ENCODE measurements at regions not wholly inside any gene's neighbourhood (a gene's known extent, or its start where the extent isn't known, plus 50 kb on each side); places are given as distances from the start of the nearest gene placed in this dataset.
"Not testable (repeated sequence)": the region's sequence is repeated elsewhere in the genome, so short reads cannot be mapped to it uniquely, and the experiment has no call there.

DNA sequence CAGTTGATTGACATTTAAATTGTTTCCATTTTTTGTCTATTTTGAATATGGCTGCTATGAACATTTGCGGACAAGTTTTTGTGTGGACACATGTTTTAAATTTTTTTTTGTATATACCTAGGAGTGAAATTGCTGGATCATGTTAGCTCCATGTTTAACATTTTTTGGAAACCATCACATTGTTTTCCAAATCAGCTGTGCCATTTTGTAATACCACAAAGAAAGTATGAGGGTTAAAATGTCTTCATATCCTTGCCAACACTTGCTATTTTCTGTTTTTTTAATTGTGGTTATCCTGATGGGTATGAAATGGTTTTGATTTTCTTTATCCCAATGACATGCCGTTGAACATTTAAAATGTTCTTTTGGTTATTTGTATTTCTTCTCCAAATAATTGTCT, 52.1 kb downstream of the CARTPT start:
- no peak for DNase-seq (ENCODE audit: low spot score)

DNA sequence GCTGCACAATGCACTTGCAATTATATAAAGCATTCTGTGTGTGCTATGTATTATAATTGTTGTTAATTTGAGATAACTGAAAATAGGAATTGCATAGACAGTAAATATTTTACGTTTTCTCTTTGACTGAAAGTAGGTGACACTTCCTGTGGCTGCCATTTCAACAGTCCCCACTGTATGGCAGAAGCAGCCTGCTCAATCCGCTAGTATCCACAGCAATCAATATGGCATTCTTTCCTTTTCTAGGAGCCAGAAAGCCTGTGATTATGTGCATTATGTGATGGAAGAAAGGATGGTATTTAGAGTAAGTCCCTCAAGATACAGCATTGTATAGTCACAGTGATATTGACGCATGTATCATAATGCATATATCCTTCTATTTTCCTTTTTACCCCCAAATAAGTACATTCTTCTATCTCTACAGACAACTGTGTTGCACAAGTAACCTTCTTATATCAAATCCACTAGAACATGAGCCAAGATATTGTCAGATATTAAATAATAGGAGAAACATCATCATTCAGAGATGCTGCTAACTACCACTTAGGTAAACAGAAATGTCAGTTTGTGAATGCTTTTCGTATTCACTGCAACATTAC, 59.7 kb downstream of the CARTPT start:
- peak; percentile 51 for DNase-seq (ENCODE audit: low spot score)

DNA sequence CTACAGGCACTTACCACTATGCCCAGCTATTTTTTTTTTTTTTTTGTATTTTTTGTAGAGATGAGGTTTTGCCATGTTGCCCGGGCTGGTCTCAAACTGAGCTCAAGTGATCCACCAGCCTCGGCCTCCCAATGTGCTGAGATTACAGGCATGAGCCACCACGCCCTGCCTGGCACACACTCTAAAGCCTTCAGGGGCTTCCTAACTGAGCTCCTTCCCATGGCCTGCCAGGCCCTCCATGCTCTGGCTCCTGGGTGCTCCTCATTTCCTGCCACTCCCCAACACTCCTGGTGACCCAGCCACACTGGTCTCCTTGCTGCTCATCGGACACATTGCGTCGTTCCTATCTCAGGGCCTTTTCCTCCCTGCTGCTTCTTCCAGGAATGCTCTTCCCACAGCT, 61.5 kb downstream of the CARTPT start:
- DNase-seq (ENCODE audit: low spot score): no peak

DNA sequence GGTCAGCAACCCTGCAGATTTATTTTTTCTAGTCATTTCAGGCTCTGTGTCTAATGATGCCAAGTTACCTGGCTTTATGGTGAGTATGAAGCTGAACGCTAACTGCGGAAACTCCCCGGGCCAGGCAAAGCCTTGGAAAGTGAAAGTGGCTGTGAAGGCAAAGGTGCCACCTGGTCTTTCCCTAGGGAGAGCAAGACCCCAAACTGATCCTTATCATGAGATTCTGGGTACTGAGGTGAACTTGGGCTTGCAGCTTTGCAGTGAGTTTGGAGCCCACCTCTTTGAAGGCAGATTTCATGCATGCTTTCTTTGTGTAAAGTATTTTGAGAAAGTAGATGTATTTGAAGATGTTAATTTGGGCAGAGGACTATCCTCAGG, 63.3 kb downstream of the CARTPT start:
- no peak for DNase-seq (ENCODE audit: low spot score)

DNA sequence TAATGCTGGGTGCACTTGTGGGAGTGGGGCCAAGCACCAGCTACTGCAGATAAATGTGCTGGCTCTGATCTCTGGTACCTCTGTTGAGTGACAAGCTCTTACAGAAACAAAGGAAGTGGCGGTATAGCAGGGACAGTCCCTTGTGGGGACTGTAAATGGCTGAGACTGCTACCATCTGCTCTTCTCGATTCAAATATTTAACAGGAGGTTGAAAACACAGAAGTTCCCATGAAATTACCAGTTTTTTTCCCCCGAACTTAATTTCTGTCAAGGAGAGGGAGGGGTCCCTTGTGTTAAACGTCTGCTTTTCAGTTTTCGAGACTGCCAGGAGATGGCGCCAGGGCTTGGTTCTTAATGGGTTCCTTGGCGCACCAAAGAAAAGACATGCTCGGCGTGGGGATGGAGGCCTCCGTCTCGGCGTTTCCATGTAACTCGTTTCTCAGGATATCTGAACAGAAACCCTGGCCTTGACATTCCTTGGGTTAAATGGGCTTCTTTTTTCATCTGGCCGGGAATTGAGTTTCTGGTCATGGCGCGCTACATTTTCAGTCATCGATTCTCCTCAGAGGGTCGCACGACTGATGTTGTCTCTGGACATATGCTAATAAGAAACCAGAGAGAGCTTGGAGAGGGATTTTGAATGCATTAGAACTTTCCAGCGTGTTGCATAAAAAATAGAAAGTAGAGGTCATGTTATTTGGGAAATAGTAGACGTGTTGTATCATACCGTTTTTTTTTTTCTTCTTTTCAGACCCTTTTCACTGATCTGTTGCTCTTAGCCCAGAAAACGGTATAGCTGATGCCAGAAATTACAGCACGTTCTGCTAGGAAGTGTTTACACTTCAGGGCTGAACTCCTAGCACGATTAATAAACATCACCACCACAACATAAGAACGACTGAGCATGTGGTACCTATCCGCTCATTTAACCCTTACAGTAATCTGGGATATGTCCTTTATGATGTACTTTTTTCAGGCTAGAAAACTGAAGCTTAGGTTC, 64.0 kb downstream of the CARTPT start:
- peak; percentile 45 for DNase-seq (ENCODE audit: low spot score)

DNA sequence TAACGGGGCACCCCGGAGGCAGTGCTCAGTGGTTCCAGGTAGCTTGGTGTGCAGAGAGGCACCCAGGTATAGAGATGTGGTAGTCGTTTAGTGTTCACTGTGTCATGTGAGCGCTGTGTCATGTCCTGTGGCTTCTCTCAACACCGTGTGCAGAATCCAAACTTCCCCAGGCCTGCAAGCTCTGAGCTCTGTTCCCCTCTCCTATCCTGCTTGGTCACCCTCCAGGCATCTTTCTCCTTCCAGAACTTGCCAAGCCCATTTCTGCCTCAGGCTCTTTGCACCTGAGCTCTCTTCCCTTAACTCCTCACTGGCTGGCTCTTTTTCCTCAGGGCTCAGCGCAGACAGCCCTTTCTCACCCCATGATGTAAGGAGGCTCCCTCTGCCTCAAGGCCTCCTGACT, 64.8 kb downstream of the CARTPT start:
- DNase-seq (ENCODE audit: low spot score): no peak

DNA sequence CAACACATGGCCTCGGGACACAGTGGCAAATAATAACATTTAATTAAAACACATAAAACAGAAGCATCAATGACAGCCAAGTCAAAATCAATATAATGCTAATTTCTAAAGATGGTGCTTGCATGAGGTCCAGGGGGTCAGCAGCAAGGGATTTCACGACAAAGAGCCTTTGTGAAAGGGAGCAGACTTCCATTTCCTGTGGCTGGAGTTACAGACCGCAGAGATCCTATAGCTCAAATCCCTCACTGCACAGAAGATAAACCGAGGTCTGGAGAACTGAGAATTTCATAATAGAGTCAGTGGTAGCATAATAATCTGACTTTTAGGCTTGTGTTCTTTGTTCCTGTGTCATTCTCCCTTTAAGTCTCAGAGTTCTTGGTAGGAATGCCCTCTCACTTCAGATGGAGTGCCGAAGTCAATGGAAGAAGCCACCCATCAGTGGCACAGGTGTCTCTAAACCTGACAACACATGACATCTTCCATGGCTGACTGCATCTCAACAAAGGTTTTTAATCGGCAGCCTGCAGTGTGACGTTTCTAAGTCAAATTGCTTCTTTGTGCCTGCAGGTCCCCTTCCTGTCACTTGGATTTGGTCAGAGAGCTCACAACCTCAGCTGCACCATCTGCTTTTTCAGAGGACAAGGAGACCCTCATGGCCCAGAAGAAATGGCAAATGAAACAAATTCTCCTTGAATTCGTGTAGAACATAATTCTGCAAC, 67.4 kb downstream of the CARTPT start:
- no peak for DNase-seq (ENCODE audit: low spot score)

DNA sequence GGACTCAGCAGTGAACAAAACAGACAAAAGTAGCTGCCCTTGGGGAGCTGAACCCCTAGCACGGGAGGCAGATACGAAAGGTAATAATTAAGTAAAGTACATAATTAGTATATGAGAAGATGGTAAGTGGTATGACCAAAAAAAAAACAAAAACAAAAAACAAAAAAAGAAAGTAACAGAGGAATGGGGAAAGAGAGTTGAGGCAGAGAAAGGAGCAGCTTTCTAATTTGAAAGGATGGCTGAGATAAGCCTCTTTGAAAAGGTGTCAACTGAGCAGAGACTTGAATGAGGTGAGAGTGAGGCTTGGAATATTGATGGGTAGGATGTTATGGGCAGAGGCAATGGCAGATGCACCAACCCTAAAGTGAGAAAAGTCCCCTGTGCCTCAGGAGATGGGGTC, 69.7 kb downstream of the CARTPT start:
- no peak for DNase-seq (ENCODE audit: low spot score)

DNA sequence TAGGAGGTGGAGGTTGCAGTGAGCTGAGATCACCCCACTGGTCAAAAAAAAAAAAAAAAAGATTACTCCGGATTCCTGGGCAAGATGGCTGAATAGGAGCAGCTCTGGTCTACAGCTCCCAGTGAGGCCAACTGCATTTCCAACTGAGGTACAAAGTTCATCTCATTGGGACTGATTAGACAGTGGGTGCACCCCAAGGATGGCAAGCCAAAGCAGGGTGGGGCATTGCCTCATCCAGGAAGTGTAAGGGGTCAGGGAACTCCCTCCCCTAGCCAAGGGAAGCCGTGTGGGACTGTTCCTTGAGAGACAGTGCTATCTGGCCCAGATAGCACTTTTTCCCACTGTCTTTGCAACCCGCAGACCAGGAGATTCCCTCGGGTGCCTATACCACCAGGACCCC, 70.7 kb downstream of the CARTPT start:
- no peak for DNase-seq (ENCODE audit: low spot score)

DNA sequence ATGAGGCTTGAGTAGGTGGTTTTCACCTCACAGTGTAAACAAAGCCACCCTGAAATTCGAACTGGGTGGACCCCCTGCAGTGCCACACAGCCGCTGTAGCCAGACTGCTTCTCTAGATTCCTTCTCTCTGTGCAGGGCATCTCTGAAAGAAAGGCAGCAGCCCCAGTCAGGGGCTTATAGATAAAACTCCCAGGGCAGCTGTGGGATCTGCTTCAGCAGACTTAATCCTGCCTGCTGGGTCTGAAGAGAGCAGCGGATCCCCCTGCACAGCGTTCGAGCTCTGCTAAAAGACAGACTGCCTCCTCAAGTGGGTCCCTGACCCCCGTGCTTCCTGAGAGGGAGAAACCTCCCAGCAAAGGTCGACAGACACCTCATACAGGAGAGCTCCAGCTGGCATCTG, 71.4 kb downstream of the CARTPT start:
- DNase-seq (ENCODE audit: low spot score): no peak

DNA sequence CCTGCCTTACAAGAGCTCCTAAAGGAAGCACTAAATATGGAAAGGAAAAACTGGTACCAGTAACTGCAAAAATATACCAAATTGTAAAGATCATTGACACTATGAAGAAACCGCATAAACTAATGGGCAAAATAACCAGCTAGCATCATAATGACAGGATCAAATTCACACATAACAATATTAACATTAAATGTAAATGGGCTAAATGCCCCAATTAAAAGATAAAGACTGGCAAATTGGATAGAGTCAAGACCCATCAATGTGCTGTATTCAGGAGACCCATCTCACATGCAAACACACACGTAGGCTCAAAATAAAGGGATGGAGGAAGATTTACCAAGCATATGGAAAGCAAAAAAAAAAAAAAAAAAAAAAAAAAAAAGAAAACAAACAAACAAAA, 73.0 kb downstream of the CARTPT start:
- not testable (repeated sequence) for DNase-seq (ENCODE audit: low spot score)

DNA sequence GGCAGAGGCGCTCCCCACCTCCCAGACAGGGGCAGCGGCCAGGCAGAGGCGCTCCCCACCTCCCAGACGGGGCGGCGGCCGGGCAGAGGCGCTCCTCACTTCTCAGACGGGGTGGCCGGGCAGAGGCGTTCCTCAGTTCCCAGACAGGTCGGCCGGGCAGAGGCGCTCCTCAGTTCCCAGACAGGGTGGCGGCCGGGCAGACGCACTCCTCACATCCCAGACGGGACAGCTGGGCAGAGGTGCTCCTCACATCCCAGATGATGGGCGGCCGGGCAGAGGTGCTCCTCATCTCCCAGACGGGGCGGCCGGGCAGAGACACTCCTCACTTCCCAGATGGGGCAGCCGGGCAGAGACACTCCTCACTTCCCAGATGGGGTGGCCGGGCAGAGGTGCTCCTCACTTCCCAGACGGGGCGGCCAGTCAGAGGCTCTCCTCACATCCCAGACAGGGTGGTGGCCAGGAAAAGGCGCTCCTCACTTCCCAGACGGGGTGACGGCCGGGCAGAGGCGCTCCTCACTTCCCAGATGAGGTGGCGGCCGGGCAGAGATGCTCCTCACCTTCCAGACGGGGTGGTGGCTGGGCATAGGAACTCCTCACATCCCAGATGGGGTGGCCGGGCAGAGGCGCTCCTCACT, 75.1 kb downstream of the CARTPT start:
- DNase-seq (ENCODE audit: low spot score): no peak

DNA sequence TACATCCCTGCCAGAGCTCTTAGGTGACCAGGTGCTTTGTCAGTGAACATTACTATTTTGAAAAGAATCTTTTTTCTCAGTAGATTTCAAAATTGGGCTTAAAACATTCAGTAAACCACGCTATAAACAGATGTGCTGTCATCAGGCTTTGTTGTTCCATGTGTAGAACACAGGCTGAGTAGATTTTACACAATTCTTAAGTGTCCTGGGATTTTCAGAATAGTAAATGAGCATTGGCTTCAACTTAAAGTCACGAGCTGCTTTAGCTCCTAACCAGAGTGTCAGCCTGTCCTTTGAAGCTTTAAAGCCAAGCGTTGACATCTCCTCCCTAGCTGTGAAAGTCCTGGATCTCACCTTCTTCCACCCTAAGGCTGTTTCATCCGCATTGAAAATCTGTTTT, 83.6 kb downstream of the CARTPT start:
- no peak for DNase-seq (ENCODE audit: low spot score)

DNA sequence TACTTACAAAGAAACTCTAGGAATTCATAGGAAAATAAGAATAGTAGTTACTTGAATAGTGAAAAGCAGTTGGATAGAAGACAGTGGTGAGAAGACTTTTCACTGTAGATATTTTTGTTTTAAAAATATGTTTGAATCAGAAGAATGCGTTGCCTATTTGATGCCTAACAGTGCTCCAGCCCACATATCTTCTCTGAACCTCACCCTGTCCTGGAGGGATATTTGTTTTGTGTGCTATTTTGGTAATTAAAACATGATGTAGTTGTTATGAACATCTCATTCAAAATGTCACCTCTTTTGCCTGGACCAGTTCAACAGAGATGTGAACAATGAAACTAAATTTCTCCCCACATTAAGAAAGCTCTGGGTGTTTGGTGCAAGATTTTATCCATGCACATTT, 87.6 kb downstream of the CARTPT start:
- no peak for DNase-seq (ENCODE audit: low spot score)

DNA sequence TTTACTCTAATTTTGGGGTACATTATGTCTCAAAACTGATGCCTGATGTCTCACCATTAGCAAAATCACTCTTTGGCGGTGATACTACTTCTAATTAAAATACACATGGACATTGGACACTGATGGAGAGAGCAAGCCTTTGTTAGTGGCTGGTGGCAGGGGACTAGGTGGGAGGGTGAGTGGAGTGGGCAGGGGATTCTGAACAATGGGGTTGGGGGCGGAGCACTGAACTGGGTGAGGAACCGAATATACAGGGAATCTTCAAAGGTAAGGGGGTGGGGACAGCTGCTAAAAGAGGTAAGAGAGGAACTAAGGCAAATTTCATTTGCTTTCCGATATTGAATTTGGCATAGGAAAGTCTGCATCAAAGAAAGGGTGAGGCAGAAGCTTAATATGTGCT, 88.8 kb downstream of the CARTPT start:
- DNase-seq (ENCODE audit: low spot score): no peak

DNA sequence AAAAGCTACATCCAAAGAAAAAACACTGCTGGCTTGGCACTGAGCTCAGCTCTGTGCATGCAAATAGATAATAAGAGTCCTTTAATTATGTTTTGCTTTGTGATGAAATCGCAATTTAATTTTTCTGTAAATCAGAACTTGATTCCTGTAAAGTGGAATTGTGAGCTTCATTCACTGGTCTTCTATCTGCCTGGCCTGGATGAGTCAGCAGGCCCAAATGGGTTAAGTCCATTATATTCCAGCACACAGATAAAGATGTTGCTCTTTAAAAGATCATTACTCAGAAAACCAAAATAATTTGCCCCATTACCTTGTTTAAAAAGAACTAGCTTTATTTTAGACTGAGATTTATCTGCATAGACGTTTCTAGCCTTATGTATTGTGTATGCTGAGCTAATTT, 90.4 kb downstream of the CARTPT start:
- no peak for DNase-seq (ENCODE audit: low spot score)

DNA sequence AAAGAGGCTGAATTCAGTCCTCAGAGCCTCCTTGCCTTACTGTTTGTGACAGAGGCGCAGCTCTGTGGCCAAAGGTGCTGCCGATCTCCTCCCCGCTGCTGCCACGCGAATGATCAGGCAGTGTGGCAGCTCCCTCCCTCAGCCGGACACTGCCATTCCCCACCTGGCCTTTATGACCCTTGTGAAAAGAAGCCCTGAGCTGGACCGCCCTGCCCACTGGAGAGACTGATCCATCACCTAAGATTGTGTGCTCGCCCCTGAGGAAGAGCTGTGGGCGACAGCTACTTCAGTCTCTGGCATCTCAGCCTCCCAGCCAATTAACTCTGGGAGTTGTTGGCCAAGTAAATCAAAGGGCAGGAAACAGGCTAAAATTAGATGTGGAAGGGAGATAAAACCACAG, 90.9 kb downstream of the CARTPT start:
- DNase-seq (ENCODE audit: low spot score): peak; percentile 69

DNA sequence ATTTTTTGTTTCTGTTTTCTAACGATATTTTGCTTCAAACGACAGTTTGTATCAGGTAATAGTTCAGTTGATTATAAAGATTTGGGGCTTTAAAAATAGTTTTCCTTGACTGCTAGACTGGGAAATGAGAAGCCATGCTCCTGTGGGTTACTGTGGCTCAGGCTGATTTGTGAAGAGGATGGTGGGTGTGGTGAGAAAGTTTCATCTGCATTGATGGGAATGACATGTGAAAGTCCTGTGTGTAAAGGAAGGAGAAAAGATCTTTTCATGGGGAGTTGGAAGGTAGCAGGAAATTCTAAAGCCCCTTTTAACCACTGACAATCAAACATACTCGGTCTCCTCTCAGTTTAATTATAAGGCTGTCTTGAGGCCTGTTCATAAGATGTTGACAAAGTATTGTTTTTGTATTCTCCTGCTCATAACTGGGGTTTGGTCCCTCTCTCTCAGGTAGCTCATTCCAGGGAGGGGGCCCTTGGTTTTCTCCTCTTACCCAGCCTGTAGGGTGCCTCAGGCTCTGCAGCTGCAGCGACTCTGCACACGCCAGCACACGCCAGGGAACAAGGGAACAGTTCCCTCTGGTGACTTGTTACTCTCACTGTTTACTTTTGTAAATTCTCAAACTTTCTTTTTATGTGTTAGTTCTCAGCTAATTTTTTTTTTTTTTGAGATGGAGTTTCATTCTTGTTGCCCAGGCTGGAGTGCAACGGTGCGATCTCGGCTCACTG, 91.6 kb downstream of the CARTPT start:
- DNase-seq (ENCODE audit: low spot score): peak; percentile 54

DNA sequence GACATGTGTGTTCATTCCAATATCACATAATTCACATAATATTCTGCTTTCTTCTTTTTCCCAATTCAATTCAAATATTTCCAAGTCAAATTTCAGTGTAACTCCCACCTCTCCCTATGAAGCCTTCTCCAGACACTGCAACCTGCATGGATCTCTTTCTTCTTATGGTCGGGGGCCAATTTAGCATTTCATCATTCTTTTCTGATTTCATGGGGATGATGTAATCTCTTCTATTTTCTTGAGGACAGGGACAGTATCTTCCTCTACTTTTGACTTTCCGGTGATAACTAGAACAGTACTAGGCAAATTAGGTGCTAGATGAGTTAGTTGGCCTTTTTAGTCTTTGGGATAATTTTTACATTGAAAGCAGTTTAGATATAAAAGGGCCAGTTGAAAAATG, 92.7 kb downstream of the CARTPT start:
- no peak for DNase-seq (ENCODE audit: low spot score)

DNA sequence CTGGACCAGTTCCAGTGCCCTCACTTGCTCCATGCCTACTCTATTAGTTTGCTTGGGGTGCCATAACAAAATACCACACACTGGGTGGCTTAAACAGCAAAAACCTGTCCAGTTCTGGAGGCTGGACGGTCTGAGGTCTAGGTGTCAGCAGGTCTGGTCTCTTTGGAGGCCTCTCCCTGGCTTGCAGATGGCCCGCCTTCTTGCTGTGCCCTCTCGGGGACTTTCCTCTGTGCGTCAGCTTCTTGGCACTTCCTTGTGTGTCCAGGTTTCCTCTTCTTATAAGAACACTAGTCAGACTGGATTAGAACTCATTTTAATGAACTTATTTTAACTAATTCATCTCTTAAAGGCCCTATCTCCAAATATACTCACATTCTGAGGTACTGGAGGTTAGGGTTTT, 97.2 kb downstream of the CARTPT start:
- no peak for DNase-seq (ENCODE audit: low spot score)

DNA sequence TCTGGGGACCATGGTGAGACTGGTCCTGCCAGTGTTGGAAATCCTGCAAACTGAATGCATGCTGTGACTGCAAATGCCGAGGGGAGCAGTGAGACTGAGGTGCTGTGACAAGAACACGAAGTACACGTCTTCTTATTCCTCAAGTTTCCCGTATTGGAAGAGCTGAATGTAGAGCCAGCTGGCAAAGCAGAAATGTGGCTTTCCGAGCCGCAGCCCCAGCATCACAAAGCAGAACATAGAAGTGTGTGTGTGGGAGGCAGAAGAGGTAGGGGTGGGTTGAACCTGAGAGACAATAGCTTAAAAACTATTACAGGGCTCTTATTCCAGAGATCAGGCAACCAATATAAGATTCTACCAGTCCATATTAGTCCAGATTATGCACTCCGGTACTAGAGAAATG, 98.8 kb downstream of the CARTPT start:
- no peak for DNase-seq (ENCODE audit: low spot score)

DNA sequence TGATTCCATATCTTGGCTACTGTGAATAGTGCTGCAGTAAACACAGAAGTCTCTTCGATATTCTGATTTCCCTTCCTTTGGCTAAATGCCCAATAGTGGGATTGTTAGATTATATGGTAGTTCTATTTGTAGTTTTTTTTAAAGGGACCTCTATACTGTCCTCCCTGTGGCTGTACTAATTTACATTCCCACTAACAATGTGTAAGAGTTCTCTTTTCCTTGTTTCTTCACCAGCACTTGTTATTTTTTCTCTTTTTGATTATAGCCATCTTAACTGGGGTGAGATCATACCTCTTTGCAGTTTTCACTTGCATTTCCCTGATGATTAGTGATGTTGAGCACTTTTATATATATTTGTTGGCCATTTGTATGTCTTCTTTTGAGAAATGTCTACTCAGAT, 102.0 kb downstream of the CARTPT start:
- no peak for DNase-seq (ENCODE audit: low spot score)

Measured in SW480 (cell line).